Vagina (tissue), 2 donors: ENCODE measurements at regions not wholly inside any gene's neighbourhood (a gene's known extent, or its start where the extent isn't known, plus 50 kb on each side); places are given as distances from the start of the nearest gene placed in this dataset.

ENCODE experiments used
- POLR2AphosphoS5 ChIP-seq, 2 donors: sonication (generic); formaldehyde crosslinking; IDR thresholded peaks; one replicate each; pipeline ENCODE4 v1.9.0; 2017; ENCODE audit warnings: antibody characterized with exemption in 2 of 2, mild to moderate bottlenecking in 2 of 2, low read depth in 1 of 2; ENCODE audit not compliant: insufficient read depth in 1 of 2
- TF ChIP-seq, protein P1 (sequence below), 3 experiments: fragments of 450-650 bp in 2 of 3; fragments of 200-600 bp in 1 of 3; sonication (generic) in 1 of 3; IDR thresholded peaks; one replicate each; pipeline ENCODE4 v1.5.1; 2017 to 2019; ENCODE audit warnings: antibody characterized with exemption in 3 of 3, mild to moderate bottlenecking in 2 of 3, moderate library complexity in 2 of 3

GRCh38 chr9:88754886-88755285 lies 219.9 kb downstream of the NXNL2 start:
- TF ChIP-seq, protein P1, sequence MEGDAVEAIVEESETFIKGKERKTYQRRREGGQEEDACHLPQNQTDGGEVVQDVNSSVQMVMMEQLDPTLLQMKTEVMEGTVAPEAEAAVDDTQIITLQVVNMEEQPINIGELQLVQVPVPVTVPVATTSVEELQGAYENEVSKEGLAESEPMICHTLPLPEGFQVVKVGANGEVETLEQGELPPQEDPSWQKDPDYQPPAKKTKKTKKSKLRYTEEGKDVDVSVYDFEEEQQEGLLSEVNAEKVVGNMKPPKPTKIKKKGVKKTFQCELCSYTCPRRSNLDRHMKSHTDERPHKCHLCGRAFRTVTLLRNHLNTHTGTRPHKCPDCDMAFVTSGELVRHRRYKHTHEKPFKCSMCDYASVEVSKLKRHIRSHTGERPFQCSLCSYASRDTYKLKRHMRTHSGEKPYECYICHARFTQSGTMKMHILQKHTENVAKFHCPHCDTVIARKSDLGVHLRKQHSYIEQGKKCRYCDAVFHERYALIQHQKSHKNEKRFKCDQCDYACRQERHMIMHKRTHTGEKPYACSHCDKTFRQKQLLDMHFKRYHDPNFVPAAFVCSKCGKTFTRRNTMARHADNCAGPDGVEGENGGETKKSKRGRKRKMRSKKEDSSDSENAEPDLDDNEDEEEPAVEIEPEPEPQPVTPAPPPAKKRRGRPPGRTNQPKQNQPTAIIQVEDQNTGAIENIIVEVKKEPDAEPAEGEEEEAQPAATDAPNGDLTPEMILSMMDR (IDR thresholded peaks at IDR 0.05) = no peak
- TF ChIP-seq POLR2AphosphoS5 (IDR thresholded peaks at IDR 0.05; ENCODE audit: insufficient read depth in 1 of 2, low read depth in 1 of 2) = no peak
